SKM-1 (cell line): ENCODE measurements at regions not wholly inside any gene's neighbourhood (a gene's known extent, or its start where the extent isn't known, plus 50 kb on each side); places are given as distances from the start of the nearest gene placed in this dataset.

Source experiments
- DNase-seq: peaks from one replicate; lab custom pipeline; 2025; ENCODE audit not compliant: unreplicated experiment; lab: John Stamatoyannopoulos, UW

- no peak for DNase-seq
Observed at GRCh38 chrX:110863883-110864282, 68.3 kb upstream of the CHRDL1 start.

GRCh38 chrX:110858565-110858964 lies 62.9 kb upstream of the CHRDL1 start:
- DNase-seq: no peak

GRCh38 chrX:110853610-110854009 lies 58.0 kb upstream of the CHRDL1 start:
- DNase-seq: no peak

- DNase-seq: no peak
Observed at GRCh38 chrX:110852180-110852579, 56.6 kb upstream of the CHRDL1 start.

- DNase-seq: no peak
Observed at GRCh38 chrX:110851780-110852179, 56.2 kb upstream of the CHRDL1 start.

- DNase-seq: no peak
Observed at GRCh38 chrX:110847334-110847733, 51.7 kb upstream of the CHRDL1 start.

- DNase-seq: no peak
Observed at GRCh38 chrX:110846071-110846470, 50.5 kb upstream of the CHRDL1 start.
